ENCODE measurements at regions not wholly inside any gene's neighbourhood (a gene's known extent, or its start where the extent isn't known, plus 50 kb on each side); places are given as distances from the start of the nearest gene placed in this dataset.

GRCh38 chr15:36152936-36153335 lies 426.5 kb upstream of the CDIN1 start:
- FAIRE-seq (no peak), DNase-seq (ENCODE audit: low read depth in 1 of 2, low spot score in 1 of 2) (no peak), ATAC-seq (no peak)
- CTCF ChIA-PET, result no interaction called here
- Histone ChIP-seq H3K4me2 (no peak overlapping the region), H3K4me3 (no peak overlapping the region), H3K9me3 (peaks cover 3% of the 10 kb centered on the region; the same call in 1 of the 3 replicates), H3K4me1 (peaks cover 7% of the 10 kb centered on the region; the same call in 2 of the 3 replicates), H3K27ac (no peak overlapping the region)
- TF ChIP-seq FOSB (CRISPR knock-in tag; IDR thresholded peaks at IDR 0.05) (no peak), CEBPB (IDR thresholded peaks at IDR 0.05) (no peak), CHD4 (IDR thresholded peaks at IDR 0.05; ENCODE audit: borderline replicate concordance) (no peak), JUN (IDR thresholded peaks at IDR 0.05) (no peak), RARB (CRISPR knock-in tag; IDR thresholded peaks at IDR 0.05) (no peak), ZFP36 (IDR thresholded peaks at IDR 0.05; ENCODE audit: borderline replicate concordance, partially characterized antibody) (no peak), RCOR1 (IDR thresholded peaks at IDR 0.05; ENCODE audit: low read depth, low read length) (no peak), ESRRA (IDR thresholded peaks at IDR 0.05; ENCODE audit: borderline replicate concordance, low read length) (no peak), HEYL (CRISPR knock-in tag; IDR thresholded peaks at IDR 0.05) (no peak), SMC3 (IDR thresholded peaks at IDR 0.05) (no peak), MYC (IDR thresholded peaks at IDR 0.05; ENCODE audit: borderline replicate concordance, low read length) (no peak)
- TF ChIP-seq, protein P1, sequence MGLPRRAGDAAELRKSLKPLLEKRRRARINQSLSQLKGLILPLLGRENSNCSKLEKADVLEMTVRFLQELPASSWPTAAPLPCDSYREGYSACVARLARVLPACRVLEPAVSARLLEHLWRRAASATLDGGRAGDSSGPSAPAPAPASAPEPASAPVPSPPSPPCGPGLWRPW (IDR thresholded peaks at IDR 0.05), result no peak
- POLR2A ChIA-PET, result no interaction called here

DNA sequence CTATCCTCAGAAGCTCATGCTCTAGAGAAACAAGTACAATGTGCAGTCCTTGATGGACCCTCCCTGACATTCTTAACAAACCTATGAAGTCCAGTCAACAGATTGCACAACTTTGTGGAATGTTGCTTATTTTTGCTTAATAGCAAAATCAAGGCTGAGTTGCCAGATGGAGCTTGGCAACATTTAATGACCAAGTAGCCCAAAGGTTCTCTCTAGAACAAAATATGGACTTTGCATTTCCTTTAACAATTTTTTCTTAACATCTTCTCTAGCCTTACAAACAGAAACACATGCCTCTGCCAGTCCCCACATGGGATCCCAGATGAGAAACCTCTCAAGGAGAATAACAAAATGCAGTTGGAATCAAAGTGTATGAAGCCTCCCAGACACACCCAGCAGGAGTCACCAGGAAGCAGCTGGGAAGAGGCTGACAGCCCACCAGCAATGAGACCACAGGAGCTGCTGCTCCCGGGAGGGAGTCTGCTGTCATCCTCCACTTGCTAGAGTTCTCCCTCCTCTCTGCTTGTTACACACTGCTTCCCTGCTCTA lies 422.5 kb upstream of the CDIN1 start:
- Histone ChIP-seq H3K9me3 (no peaks in the 10 kb centered on the region), H3K4me2 (peak overlapping the region; percentile 41; the same call in 2 of the 3 replicates), H3K4me1 (peaks cover 12% of the 10 kb centered on the region; the same call in 2 of the 3 replicates), H3K27ac (no peak overlapping the region), H3K4me3 (no peak overlapping the region)
- CTCF ChIA-PET, result interaction anchor here (0.7 kb wide), 1 partner anchor 72 kb away, joined by 3 read pairs; no protein-coding TSS in a partner anchor
- peak; percentile 40 to 71; a peak in 3 of 4 replicates for TF ChIP-seq CEBPB (IDR thresholded peaks at IDR 0.05)
- no peak for TF ChIP-seq ATOH8 (CRISPR knock-in tag; IDR thresholded peaks at IDR 0.05; ENCODE audit: low read depth)
- peak in 1 of 2 experiments; percentile 36 for DNase-seq (ENCODE audit: low read depth in 1 of 2, low spot score in 1 of 2)
- ATAC-seq, result no peak; a peak in 1 of 6 replicates
- 43% methylated on average over 1 of the region's 1 CpG for WGBS (ENCODE audit: missing lambda C conversion rate)
- POLR2A ChIA-PET, result no interaction called here
- FAIRE-seq, result no peak

DNA sequence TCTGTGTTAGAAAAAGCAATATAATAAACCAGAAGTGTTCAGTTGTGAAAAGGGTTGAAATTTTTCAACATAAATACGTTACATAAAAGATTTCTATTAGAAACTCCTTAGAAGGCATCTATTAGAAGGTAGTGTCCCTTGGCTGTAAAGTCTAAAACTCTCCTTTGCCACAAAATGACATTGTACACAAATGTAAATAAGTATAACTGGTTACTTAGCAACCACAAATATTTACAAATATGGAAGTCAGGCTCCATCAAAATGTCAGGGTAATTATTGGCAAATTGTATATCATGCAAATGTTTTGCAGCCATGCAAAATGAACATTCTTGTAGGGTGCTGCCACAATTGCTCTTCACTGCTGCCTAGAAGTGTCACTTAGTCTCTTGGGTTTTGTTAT lies 419.1 kb upstream of the CDIN1 start:
- Histone ChIP-seq H3K27ac (no peak overlapping the region), H3K9me3 (no peaks in the 10 kb centered on the region), H3K4me3 (no peak overlapping the region), H3K4me1 (peaks cover 12% of the 10 kb centered on the region; the same call in 2 of the 3 replicates), H3K4me2 (no peak overlapping the region)
- POLR2A ChIA-PET, result no interaction called here
- FAIRE-seq (no peak), DNase-seq (ENCODE audit: low read depth in 1 of 2, low spot score in 1 of 2) (no peak), ATAC-seq (no peak)
- CTCF ChIA-PET, result no interaction called here
- WGBS (ENCODE audit: missing lambda C conversion rate), result 83% methylated on average over 1 of the region's 1 CpG
- TF ChIP-seq JUN (IDR thresholded peaks at IDR 0.05) (no peak), NR3C1 (IDR thresholded peaks at IDR 0.05) (no peak), HMGXB4 (CRISPR knock-in tag; IDR thresholded peaks at IDR 0.05; ENCODE audit: borderline replicate concordance) (no peak), RNF2 (IDR thresholded peaks at IDR 0.05; ENCODE audit: borderline replicate concordance, low read depth) (no peak), KDM5A (IDR thresholded peaks at IDR 0.05) (no peak), ZNF302 (CRISPR knock-in tag; IDR thresholded peaks at IDR 0.05) (no peak), RFX5 (IDR thresholded peaks at IDR 0.05) (no peak), REST (IDR thresholded peaks at IDR 0.05) (no peak), FOXS1 (CRISPR knock-in tag; IDR thresholded peaks at IDR 0.05) (no peak), GATA3 (IDR thresholded peaks at IDR 0.05; ENCODE audit: borderline replicate concordance) (no peak), SMC3 (IDR thresholded peaks at IDR 0.05) (no peak), TFCP2L1 (CRISPR knock-in tag; IDR thresholded peaks at IDR 0.05) (no peak), HOXA7 (CRISPR knock-in tag; IDR thresholded peaks at IDR 0.05) (no peak), CBX8 (IDR thresholded peaks at IDR 0.05) (no peak), HDAC2 (IDR thresholded peaks at IDR 0.05) (no peak), CHD2 (IDR thresholded peaks at IDR 0.05; ENCODE audit: low read length, partially characterized antibody) (no peak), EP300 (IDR thresholded peaks at IDR 0.05) (no peak), CHD4 (IDR thresholded peaks at IDR 0.05; ENCODE audit: borderline replicate concordance) (no peak)
- TF ChIP-seq, protein P1 (IDR thresholded peaks at IDR 0.05), result no peak
